Ovary (tissue), 3 donors: ENCODE measurements at regions not wholly inside any gene's neighbourhood (a gene's known extent, or its start where the extent isn't known, plus 50 kb on each side); places are given as distances from the start of the nearest gene placed in this dataset.

Experiments
- CTCF ChIP-seq, 3 donors: fragments of 450-650 bp in 2 of 3; fragments of 200-600 bp in 1 of 3; IDR thresholded peaks; one replicate each; pipeline versions ENCODE4 v1.5.1 to v1.8.0; 2016 to 2022; ENCODE audit warnings: antibody characterized with exemption in 3 of 3, mild to moderate bottlenecking in 1 of 3
- EP300 ChIP-seq: sonication (generic); formaldehyde crosslinking; IDR thresholded peaks from one replicate; pipeline ENCODE4 v1.6.1; 2017; ENCODE audit warnings: antibody characterized with exemption
- POLR2A ChIP-seq: fragments of 450-650 bp; IDR thresholded peaks from one replicate; pipeline ENCODE4 v1.6.1; 2017; ENCODE audit warnings: antibody characterized with exemption, mild to moderate bottlenecking, moderate library complexity
- donor health status: DM: no; HTN: no; CAD: no.

DNA sequence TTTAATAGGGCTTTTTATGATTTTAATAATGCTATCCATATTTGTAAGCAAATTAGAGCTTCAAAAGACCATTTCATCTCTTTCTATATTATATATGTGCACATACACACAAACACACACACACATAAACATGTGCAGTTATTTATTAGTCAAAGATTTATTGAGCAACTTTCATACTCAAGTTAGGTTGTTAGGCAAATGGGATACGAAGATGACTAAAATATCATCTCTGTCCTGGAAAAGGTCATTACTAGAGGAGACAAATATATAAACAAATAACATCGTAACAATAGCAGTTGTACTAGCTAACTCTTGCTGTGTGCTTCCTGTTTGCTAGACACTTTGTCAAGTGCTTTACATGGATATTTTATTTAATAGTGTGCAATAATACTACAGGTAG is 307.9 kb downstream of the SNX13 start:
- TF ChIP-seq CTCF (IDR thresholded peaks at IDR 0.05): no peak
- TF ChIP-seq POLR2A: no peak
- TF ChIP-seq EP300: no peak
